ENCODE measurements at regions not wholly inside any gene's neighbourhood (a gene's known extent, or its start where the extent isn't known, plus 50 kb on each side); places are given as distances from the start of the nearest gene placed in this dataset.

DNA sequence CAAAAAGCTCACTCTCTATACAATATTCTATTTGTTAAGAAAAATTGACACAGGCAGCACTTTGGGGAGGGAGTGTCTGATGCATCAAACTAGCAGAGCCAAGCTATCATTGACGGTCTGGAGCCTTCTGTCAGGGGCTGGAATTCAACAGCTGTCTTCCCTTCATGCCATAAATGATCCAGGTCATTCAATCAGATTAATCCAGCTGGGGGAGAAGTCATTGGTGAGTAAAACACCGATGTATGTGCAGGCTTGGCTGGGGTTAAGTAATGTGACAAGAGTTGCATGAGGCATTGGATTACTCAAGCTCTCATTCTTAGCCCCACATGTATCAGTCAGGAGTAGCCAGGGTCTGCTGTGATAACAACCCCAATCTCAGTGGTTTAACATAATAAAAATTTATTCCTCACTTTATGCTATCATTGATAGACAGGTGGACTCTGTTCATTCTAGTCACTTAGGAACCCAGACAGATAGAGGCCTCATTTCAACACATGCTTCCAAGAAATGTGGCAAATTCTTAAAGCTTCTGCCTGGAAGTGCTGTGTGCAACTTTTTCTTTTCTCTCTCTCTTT is 118.1 kb upstream of the GADD45A start (continued):
- TF ChIP-seq, protein P1, sequence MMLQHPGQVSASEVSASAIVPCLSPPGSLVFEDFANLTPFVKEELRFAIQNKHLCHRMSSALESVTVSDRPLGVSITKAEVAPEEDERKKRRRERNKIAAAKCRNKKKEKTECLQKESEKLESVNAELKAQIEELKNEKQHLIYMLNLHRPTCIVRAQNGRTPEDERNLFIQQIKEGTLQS (IDR thresholded peaks at IDR 0.05; ENCODE audit: insufficient read depth, low read depth, low read length) = no peak
- TF ChIP-seq SP2 (IDR thresholded peaks at IDR 0.05; ENCODE audit: low read length) (no peak), BACH1 (IDR thresholded peaks at IDR 0.05; ENCODE audit: low read length) (no peak)

Measured in H1 (cell line).